DND-41 (cell line): ENCODE measurements at regions not wholly inside any gene's neighbourhood (a gene's known extent, or its start where the extent isn't known, plus 50 kb on each side); places are given as distances from the start of the nearest gene placed in this dataset.

ENCODE experiments used
- CTCF ChIP-seq: IDR thresholded peaks from 2 replicates; pipeline ENCODE4 v1.5.1; 2012; ENCODE audit warnings: borderline replicate concordance, low read length, moderate library complexity, mild to moderate bottlenecking; ENCODE audit not compliant: poor library complexity, severe bottlenecking; ENCODE audit errors: extremely low read depth
- EZH2 ChIP-seq: IDR thresholded peaks from 3 replicates; pipeline ENCODE4 v1.6.1; 2012; ENCODE audit warnings: borderline replicate concordance, low read depth, mild to moderate bottlenecking, moderate library complexity, low read length, inconsistent platforms; ENCODE audit not compliant: severe bottlenecking

- TF ChIP-seq CTCF: no peak
- no peak for TF ChIP-seq EZH2
Measured at GRCh38 chr22:27588268-27588667, 213.3 kb downstream of the MN1 start.
